SKM-1 treated with dmso at 0.1 percent for 144 hours (cell line): ENCODE measurements at regions not wholly inside any gene's neighbourhood (a gene's known extent, or its start where the extent isn't known, plus 50 kb on each side); places are given as distances from the start of the nearest gene placed in this dataset.
"Not testable (repeated sequence)": the region's sequence is repeated elsewhere in the genome, so short reads cannot be mapped to it uniquely, and the experiment has no call there.

Experiments
- DNase-seq: peaks from one replicate; lab custom pipeline; 2025; ENCODE audit not compliant: unreplicated experiment; lab: John Stamatoyannopoulos, UW

DNA sequence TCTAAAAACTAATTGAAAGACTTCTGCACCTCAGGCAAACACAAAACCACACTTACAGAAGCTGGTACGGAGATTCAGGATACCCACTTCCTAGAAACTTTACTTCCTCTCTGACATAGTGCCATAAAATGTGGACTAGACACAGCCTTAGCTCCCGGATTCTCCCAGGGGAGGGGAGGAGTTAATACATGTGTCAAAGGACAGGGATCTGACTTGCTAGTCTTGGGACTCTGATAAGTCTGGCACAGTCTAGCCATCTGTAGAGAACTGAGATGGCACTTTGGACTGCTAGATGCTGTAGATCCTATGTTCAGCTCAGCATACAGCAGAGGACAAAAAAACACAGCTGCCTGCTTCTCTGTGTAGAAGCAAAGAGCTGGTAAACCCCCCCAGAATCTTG, 769.8 kb upstream of the MIR17HG start:
- no peak for DNase-seq

DNA sequence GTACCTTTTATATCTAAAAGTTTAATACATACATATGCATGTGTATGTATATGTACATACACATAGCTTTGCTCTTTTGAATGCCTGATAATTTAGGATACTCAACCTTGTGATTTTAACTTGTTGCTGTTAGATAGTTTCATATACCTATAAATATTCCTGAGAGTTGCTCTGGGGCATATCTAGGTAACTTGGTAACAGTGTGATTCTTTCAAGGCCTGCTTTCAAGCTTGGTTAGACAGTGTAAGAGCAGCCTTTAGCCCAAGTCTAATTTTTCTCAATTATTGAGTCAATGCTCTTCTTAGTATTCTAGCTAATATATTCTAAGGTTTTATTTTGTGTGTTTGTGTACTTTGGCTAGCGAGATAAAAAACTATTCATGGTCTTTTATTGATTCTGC, 762.1 kb upstream of the MIR17HG start:
- no peak for DNase-seq

DNA sequence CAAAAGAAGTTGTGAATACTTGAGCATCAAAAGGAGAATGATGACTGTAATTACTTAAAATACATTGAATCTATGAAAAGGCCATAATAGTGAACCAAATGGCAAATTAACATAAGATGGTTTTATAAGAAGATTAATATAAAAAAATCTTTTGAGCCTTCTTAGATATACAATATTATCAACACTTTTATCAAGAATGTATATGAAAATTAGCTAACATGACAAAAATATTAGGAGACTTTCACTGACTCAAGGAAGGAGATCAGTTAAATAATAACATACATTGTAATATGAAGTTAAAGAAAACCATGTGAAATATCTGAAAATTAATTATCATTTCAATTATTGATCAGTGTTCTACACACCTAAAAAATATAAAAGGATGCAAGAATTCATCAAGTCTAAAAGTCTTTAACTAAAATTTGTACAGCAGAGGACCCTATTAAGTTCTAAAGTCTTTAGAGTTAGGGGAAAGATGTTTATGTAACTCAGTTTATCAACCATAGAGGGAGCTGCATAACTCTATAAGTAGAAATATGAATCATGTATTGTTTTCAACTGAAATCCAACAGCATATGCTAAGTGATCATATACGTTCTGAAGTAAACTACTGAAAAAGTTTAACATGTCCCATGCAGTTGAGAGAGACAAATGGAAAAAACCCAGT, 756.1 kb upstream of the MIR17HG start:
- no peak for DNase-seq

DNA sequence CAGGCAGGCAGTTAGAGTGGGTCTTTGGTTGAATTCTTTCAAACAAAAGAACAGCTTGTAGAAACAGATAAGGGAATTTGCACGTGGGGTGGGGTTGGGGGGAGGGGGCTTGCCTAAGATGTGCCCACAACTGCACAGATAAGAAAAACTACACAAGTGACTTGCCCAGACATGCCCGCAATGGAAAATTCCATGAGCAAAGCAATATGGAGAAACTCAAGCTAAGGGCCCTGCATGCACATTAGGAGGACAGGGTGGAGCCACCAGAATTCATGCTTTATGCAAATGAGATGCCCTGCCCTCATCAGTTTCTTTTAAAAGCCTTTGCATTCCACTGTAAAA, 755.6 kb upstream of the MIR17HG start:
- DNase-seq: no peak

DNA sequence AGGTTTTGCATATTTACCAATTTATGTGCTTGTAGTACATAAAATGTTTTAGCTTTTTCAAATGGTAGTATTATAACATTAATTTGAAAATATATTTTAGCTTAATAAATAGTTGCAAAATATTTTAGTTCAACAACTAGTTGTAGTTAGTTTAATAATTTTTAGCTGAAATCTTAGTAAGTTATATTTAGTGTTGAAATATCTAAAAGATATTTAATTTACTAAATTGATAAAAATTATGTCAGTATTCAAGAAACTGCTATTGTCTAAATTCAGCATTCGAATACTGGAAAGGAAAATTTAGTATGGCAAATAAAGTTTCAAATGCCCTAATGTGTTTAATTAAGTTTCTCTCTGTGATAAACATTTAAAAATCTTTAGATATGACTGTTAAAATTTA, 754.5 kb upstream of the MIR17HG start:
- no peak for DNase-seq

DNA sequence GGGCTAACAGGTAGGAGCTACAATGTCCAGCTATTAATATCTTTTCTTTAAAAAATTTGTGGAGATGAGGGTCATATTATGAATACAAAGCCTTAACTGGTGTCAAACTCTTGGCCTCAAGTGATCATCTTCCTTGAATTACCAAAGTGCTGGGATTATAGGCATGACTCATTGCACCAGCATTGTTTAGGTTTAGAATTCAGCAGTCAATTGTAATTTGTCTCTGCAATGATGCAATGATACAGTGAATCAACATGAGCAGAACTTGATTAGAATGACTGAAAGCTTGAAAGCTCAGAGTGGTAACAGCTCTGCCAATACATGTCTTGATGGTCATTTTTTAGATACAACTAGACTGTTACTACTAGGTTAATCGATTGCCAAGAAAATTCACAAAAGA, 752.8 kb upstream of the MIR17HG start:
- no peak for DNase-seq

DNA sequence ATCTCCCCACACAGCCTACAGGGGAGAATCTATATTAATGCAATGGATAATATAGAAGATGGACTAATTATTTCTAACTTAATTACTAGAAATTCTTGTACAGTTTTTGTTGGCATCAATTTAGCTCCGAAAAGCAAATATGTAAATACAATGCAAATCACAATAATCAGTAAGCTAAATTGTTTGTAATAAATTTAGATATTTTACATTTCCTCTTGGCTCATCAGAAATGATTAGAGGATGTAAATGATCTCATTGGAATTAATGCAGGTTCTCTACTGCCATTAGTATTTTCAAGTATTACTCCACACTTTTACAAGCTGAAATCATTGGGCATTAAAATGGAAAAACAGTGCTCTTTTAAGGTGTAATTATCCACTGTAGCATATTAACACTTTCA, 741.8 kb upstream of the MIR17HG start:
- DNase-seq: no peak

DNA sequence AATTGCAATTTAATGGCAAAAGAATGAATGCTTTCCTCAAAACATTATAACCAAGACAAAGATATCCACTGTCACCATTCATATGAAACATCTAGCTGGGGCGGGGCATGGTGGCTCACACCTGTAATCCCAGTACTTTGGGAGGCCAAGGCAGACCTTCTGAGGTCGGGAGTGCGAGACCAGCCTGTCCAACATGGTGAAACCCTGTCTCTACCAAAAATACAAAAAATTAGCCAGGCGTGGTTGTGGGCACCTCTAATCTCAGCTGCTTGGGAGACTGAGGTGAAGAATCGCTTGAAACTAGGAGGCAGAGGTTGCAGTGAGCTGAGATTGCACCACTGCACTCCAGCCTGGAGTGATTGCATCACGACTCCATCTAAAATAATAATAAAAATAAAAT, 740.6 kb upstream of the MIR17HG start:
- DNase-seq: not testable (repeated sequence)

DNA sequence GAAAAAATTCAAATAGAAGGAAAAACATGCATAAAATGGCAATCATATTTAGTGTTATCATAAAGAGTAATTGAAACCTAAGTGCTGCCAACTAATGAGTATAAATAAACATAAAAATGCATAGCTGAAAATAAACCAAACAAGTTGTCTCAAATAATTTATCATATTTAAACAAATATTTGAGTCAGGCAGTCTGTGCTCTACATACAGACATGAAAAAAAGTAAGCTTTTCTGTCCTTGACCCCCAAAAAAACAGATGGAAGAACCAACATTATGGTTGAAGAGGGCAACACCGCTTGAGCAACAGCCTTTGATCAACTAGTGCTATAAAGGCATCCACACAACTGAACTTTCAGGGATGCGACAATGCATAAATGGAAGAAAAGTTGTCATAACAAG, 735.1 kb upstream of the MIR17HG start:
- DNase-seq: no peak

DNA sequence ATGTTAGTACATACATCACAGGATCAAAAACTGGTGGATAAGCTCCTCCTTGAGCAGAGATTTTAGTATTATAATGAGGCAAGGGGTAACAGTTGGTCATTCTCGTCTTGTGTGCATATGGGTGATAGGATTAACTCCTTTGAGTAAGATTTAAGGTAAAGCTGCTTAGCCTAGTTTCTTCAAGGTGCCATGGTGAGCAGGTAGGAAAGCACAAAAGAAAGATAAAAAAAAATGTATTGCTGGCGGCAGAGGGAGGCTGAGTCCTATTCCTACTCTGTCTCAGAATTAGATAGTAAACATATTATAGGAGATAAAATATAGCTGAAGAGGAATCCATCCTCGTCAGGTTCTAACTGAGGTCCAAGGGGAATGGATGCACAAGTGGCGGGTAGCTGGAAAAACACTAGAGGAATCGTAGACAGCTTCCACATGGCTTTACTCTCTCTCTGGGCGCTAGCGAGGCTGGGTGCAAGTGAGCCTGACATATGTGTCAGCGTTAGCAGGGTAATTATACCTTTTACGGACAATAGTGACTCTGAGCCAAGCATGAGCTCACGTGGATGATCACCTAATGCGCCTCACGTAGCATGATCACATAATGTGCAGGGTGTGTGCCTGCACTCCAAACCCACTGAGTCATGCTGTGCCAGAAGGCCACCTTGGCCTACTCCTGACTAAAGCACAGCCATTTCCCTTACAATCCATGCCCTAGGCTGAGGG, 734.3 kb upstream of the MIR17HG start:
- no peak for DNase-seq

DNA sequence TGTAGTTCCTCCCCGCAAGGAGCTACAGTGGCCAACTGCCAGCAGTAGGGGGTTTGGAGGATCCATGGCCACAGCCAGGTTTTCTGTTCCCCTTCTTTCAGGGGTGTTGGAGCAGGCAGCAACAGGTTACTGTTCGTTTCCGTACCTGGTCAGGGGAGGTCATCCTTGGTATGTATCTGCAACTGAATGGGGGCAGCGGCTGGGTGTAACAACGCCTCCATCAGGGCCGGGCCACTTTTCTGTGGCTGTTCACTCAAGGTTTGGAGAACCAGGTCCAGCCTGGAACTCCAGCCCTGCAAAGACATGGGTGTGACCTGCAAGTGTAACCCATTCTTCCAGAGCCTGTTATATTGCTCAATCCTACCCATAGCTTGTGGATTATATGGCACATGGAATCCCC, 732.3 kb upstream of the MIR17HG start:
- no peak for DNase-seq

DNA sequence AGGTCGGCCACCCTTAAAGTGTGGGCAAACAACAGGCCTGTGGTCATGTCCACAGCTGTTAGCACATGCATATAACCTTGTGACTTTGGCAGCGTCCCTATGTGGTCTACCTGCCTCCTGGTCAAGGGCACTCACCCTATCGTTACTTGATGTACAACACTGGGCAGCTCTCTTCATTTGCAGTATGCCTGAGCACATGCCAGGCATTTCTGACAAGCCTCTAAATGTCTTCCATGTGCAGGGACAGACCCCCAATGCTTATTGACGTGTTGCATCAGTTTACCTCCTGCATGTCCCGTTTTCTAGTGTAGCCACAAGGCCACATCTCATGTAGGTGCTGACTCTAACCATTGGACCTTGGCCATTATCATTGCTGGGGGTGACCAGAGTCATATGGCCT, 731.7 kb upstream of the MIR17HG start:
- no peak for DNase-seq

DNA sequence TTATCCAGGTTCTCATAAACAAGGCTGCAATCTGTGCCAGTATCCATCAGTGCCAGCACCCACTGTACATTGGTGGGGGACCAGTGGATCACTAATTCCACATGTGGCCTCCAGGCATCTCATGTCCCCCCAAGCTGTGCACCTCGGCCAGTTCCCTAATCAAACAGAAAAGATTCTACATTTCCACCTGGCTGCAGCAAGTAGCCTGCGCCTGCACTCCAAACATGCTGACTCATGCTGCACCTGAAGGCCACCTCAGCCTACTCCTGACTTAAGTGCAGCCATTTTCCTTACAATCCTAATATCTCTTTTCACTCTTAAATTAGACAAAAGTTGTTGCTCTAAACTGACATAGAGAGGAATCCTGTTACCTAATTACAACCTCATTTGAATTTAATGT, 729.4 kb upstream of the MIR17HG start:
- DNase-seq: no peak

DNA sequence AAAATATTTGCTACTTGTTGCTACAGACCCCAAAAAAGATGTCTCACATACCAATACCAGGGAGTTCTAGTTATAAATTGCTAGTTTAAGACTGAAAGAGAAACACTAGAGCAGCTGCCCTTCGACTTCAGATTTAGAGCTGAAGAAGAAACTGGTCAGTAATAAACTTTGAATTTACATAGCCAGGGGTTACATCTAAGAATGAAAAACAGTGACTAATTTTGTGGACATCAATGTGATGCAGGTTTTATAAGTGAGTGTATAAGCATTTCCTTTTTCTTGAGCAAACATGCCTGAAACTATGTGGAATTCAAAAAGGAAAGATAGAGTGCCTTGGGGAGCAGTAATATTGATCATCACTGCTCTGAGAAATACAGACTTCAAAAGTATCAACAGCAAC, 724.9 kb upstream of the MIR17HG start:
- no peak for DNase-seq

DNA sequence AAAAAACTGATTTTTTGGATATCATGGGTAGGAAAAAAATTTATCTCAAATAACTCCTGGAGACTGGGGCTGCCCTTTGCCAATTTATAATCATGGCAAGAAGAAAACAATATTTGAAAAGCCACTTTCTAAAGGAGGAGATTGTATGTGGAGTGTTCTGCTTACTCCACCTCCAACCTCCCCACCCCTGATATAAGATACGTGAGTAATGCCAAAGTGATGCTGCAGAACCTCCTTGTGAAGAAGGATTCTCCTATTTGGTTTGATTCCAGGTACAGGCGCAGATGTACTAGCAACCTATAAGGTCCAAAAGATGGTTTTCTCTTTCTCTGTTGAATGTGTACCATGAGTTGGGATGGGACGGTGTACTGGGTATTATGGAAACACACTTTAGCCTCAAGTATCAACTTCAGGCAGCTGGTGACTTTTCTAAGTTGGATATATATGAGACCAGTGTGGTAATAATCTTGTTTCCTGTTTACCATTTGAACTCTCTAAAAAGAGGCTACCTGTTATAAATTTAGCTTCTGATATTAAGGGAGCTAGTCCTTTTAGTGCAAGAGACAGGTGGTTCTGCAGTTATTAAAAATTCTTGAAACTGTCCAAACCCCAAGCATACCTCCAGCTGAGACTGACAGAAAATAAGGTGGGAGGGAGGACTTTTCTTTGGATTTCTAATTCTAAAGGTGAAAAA, 724.0 kb upstream of the MIR17HG start:
- no peak for DNase-seq

DNA sequence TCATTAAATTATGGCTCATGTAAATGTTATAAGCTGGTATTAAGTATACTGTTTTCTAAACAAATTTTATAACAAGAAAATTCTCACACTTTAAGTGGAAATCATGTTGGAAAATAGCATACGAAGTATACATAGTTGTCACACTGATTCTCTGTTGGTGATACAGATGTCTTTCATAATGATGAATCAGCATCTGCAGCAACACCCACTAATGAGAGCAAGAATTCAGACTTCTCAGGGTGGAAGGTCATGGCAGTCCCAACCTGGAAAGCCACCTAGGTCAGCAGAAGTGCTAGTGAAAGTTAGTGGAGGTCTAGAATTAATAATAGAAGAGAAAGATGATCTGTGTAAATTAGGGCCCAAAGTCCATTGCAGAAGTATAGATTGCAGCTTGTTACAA, 719.7 kb upstream of the MIR17HG start:
- no peak for DNase-seq

DNA sequence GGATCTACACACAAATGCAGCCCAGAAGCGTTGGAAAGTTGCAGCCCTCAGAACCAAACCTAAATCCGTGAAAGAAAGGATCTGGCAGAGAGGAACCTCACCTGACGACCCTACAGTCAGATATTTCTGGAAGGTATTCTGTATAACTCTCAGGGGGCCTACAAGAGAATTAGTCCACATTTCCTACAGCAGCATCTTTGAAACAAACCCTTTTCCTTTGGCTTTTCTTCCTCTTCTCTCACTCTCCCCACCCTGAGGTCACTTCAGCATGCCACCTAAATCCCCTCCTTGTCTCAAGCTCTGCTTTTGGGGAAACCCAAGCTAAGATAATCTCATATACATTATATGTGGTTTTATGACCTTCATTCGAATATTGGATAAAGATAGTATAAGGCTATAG, 719.0 kb upstream of the MIR17HG start:
- no peak for DNase-seq

DNA sequence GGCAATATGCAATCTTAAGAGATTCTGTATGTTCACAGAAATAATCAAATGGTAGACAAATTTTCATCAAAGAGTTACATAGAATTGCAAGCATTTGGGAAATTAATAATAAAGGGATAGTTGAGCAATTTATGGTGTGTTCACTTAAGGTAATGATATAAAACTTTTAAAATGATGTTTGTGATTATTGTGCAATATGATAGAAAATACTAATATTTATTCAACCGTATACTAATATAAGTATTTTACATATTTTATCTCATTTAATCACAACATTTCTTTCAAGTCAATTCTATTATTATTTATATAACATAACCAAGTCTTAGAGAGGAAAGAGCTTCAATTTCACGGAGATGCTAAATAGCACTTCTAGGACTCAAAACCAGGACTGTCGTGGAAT, 716.8 kb upstream of the MIR17HG start:
- no peak for DNase-seq

DNA sequence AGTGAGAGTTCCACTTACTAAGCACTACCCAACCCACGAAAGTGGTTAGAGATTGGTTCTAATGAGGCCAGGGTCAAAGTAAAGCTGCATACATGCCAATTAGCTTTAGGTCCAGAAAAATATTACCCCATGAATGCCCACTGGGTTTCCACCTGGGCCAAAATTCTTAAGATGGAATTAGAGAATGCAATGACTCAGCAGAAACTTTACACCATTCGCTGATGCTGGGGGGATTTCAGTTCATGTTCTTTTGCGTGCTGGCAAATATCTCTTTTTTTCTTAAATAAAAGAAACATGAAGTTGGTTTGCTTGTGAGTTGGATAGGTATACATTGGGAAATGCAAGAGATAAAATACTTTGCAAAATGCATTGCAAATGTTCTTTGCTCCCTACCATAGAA, 715.3 kb upstream of the MIR17HG start:
- no peak for DNase-seq

DNA sequence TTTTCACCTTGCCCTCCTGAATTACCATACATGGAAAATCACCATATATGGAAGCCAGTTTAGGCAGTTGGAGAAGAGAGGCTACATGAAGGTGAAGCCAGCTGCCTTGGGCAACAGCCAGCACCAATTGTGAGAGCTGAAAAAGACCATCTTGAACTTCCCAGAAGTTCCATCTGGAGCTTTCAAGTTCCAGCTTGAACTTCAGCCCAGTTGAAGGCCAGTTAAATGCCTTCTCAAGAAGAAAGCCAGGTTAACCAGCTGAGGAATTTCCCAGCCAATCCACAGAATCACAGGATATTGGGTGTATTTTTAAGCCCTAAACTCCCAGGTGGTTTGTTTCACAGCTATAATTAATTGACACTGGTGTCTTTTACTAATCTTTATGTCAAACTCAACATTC, 713.6 kb upstream of the MIR17HG start:
- DNase-seq: no peak

DNA sequence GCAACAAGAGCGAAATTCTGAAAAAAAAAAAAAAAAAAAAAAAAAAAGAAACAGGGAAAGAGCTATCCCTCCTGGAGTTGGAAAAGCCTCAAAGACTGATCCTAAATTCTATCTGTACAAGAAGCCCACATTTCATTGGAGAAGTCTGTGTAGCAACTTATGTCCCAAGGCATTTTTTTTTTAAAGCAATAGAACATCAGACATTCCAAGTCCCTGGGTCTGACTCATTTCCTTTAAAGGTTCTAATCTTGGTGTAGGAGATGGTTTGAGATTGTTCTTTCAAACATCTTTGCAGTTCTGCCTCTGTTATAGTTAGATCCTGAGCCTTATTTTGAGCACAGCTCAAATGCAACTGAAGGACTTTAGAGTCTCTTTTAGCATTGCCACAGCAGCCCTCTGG, 706.5 kb upstream of the MIR17HG start:
- DNase-seq: no peak

DNA sequence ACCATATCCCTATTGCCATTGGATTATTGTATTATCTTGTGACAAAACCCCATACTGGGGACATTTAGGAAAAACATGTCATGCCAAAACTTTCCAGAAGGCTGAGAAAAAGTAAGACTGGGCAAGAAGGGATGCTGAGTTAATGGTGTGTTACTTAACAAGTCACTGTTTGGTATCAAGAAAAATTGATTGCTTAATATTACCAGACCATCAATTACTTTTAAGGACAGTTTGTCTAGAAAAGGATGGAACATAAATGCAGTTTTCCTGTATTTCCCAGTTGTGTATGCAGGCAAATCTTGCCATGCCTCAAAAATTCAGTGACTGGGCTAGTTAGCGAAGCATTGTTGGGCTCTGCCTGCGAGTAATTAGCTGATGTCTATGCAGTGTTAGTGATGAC, 705.6 kb upstream of the MIR17HG start:
- no peak for DNase-seq

DNA sequence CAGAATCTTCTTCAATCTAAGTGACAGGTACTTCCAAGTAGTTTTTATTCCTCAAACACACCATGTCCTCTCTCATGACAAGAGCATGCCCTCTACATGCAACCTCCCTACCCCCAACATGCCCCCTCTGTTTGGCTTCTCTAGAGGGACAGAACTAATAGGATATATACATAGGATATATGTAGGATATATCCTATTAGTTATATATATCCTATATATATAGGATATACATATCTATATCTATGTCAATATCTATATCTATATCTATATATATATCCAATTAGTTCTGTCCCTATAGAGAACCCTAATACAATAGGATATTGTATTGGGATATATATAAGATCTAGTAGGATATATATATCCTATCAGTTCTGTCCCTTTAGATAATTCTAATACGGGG, 701.9 kb upstream of the MIR17HG start:
- no peak for DNase-seq
